Muscle layer of duodenum (tissue), 2 donors: ENCODE measurements at regions not wholly inside any gene's neighbourhood (a gene's known extent, or its start where the extent isn't known, plus 50 kb on each side); places are given as distances from the start of the nearest gene placed in this dataset.

Experiments
- H3K27ac ChIP-seq: one replicate; pipeline ENCODE4 v1.7.0; 2013; ENCODE audit warnings: mild to moderate bottlenecking, low read length
- H3K27me3 ChIP-seq: one replicate; pipeline ENCODE4 v1.7.0; 2013; ENCODE audit warnings: low read depth, mild to moderate bottlenecking, control low read depth, low read length
- H3K36me3 ChIP-seq, 2 donors: one replicate each; pipeline ENCODE4 v1.7.0; 2013; ENCODE audit warnings: low read length in 2 of 2, control low read depth in 1 of 2, mild to moderate bottlenecking in 1 of 2; ENCODE audit not compliant: insufficient read depth in 2 of 2, control insufficient read depth in 1 of 2
- H3K4me1 ChIP-seq, 2 donors: one replicate each; pipeline ENCODE4 v1.7.0; 2013; ENCODE audit warnings: low read length in 2 of 2, mild to moderate bottlenecking in 2 of 2, control low read depth in 1 of 2, moderate library complexity in 1 of 2; ENCODE audit not compliant: insufficient read depth in 2 of 2, control insufficient read depth in 1 of 2
- H3K4me3 ChIP-seq, 2 donors: one replicate each; pipeline ENCODE4 v1.7.0; 2013; ENCODE audit warnings: low read length in 2 of 2, low read depth in 1 of 2, mild to moderate bottlenecking in 1 of 2
- H3K9me3 ChIP-seq, 2 donors: one replicate each; pipeline ENCODE4 v1.7.0; 2013; ENCODE audit warnings: low read length in 2 of 2, control low read depth in 1 of 2, mild to moderate bottlenecking in 1 of 2; ENCODE audit not compliant: control insufficient read depth in 1 of 2
- donor health status: healthy.

DNA sequence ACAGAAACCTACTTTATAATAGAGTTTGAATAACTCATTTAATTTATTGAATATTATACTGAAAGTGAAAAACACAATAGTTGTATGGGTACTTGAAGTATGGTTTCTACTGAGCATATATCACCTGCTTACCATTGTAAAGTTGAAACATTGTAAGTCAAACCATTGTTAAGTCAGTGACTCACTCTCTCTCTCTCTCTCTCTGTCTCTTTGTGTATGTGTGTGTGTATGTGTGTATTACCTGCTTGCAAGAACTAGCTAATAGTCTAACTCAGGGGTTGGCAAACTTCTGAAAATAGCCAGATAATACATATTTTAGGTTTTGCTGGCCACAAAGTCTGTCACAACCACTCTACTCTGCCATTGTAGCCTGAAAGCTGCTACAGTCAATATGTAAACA is 564.3 kb upstream of the ZNF608 start:
- Histone ChIP-seq H3K9me3 (peaks cover 0 to 3% of the 10 kb centered on the region in 2 donors), H3K36me3 (no peaks in the 10 kb centered on the region), H3K27ac (no peak overlapping the region), H3K4me1 (no peaks in the 10 kb centered on the region), H3K27me3 (no peaks in the 10 kb centered on the region), H3K4me3 (no peak overlapping the region)

DNA sequence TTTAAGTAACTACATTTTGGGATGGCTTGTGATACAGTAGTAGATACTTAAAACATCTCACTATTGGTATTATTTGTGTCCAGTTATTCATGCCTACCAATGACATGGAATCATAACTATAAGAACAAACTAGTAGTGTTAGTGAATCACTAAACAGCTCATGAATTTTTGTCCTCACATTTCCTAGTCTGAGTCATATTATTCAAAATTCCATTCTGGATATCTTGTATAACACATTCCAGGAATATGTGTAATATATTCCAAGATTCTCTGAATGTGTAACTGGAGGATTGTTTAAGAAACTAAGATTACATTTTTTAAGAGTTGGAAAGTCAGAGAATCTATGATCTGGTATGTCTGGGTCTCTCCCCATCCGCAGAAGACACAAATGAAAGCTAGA is 565.3 kb upstream of the ZNF608 start:
- H3K27me3 ChIP-seq: no peaks in the 10 kb centered on the region
- no peak overlapping the region for H3K4me3 ChIP-seq
- H3K36me3 ChIP-seq: no peaks in the 10 kb centered on the region
- no peaks in the 10 kb centered on the region for H3K9me3 ChIP-seq
- H3K27ac ChIP-seq: no peak overlapping the region
- H3K4me1 ChIP-seq: no peaks in the 10 kb centered on the region

DNA sequence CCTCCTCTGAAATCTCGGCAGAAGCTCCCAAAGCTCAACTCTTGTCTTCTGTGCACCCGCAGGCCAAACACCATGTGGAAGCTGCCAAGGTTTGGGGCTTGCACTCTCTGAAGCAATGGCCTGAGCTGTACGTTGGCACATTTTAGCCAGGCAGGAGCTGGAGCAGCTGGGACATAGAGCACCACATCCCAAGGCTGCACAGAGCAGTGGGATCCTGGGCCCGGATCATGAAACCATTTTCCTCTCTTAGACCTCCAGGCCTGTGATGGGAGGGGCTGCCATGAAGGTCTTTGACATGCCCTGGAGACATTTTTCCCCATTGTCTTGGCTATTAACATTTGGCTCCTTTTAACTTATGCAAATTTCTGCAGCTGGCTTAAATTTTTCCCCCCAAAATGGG is 567.1 kb upstream of the ZNF608 start:
- no peak overlapping the region for H3K27ac ChIP-seq
- H3K36me3 ChIP-seq: no peaks in the 10 kb centered on the region
- H3K9me3 ChIP-seq: no peaks in the 10 kb centered on the region
- H3K4me1 ChIP-seq: no peaks in the 10 kb centered on the region
- H3K4me3 ChIP-seq: no peak overlapping the region
- no peaks in the 10 kb centered on the region for H3K27me3 ChIP-seq

DNA sequence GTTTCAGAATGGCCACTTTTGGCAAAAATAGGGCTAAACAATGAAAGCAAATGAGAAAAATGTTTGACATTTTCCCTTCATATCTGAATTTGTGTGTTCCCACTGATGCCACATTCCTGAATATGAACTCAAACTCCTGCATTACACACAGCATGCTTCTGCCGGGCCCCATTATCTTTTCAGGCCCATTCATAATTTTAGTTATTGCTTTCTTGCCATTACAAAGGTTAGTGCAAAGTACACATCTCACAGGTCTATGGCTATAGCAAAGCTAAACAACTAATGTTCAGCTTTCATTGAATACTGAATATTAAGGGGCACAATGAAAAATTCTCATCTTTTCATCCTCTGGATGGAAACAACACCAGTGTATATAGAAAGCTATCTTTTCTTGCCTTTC is 568.9 kb upstream of the ZNF608 start:
- Histone ChIP-seq H3K4me3 (no peak overlapping the region), H3K9me3 (no peaks in the 10 kb centered on the region), H3K27me3 (no peaks in the 10 kb centered on the region), H3K27ac (no peak overlapping the region), H3K4me1 (no peaks in the 10 kb centered on the region), H3K36me3 (no peaks in the 10 kb centered on the region)

DNA sequence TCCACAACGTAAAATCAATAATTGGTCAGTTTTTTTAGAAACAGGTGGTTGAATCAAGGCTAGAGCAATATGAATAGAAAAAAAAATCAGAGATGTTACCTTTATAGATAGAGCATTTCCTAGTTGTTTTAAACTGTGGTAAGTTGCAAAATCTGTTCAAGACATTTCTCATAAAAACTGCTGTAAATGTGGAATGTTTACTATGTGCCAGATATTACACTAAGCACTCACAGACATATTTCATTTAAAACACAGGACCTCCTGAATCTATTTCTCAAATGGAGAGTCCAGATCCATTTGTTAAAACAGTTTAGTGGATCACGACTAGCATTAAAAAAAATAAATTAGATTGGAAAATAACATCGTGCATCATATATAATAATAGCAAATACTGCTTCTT is 570.0 kb upstream of the ZNF608 start:
- Histone ChIP-seq H3K27ac (no peak overlapping the region), H3K36me3 (no peaks in the 10 kb centered on the region), H3K9me3 (no peaks in the 10 kb centered on the region), H3K4me1 (no peaks in the 10 kb centered on the region), H3K27me3 (no peaks in the 10 kb centered on the region), H3K4me3 (no peak overlapping the region)

DNA sequence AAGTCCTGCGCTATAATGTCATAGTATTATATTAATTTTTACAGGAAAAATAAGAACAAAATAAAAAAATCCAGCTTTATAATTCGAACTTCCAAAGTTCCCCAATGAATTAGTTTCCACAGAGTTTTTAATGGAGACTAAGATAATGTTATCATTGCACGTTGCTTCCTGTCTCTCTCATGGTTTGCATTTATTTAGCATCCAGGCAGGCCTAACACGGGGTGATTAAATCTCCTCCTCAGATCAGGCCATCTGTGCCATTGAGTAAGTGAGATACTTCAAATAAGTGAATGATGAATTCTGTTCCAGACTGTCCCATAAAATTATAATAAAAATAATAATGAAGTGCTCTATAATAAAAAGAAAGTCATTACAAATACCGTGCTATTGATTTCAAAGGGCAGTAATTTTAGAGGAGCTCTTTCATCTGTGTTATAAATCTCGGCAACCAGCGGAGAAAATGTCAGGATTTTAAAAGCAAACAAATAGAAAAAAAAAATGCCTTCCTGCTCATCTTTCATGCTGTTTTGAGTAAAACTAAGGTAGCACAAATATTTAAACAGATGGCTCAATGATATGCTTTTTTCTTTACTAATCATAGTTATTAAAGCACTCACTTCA is 570.6 kb upstream of the ZNF608 start:
- H3K27ac ChIP-seq: no peak overlapping the region
- H3K4me3 ChIP-seq: no peak overlapping the region

DNA sequence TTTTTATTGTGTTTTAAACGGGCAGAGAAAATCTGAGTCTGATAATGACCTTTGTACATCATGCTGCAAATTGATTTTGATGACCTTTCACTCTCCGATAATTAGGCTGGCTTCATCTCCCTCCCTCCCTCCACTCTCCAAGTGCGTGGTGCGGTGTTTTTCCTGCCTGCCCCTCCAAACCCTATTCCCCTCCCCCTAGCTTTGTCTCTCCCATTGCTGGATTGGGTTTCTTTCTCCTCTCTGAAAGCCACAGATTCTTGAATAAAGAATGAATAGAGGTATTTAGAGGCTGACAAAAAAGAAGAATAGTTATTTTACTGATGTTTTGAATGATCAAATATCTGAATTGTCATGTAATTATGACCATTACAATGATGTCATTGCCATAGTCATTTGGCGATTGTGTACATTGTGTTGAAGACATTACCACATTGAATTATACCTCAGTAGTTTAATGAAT is 571.1 kb upstream of the ZNF608 start:
- H3K4me1 ChIP-seq: no peaks in the 10 kb centered on the region
- H3K9me3 ChIP-seq: no peaks in the 10 kb centered on the region
- H3K4me3 ChIP-seq: no peak overlapping the region
- no peaks in the 10 kb centered on the region for H3K27me3 ChIP-seq
- no peak overlapping the region for H3K27ac ChIP-seq
- H3K36me3 ChIP-seq: no peaks in the 10 kb centered on the region

More for the DNA sequence above, 570.6 kb upstream of the ZNF608 start:
- H3K4me1 ChIP-seq: no peaks in the 10 kb centered on the region
- no peaks in the 10 kb centered on the region for H3K27me3 ChIP-seq
- no peaks in the 10 kb centered on the region for H3K9me3 ChIP-seq
- no peaks in the 10 kb centered on the region for H3K36me3 ChIP-seq

DNA sequence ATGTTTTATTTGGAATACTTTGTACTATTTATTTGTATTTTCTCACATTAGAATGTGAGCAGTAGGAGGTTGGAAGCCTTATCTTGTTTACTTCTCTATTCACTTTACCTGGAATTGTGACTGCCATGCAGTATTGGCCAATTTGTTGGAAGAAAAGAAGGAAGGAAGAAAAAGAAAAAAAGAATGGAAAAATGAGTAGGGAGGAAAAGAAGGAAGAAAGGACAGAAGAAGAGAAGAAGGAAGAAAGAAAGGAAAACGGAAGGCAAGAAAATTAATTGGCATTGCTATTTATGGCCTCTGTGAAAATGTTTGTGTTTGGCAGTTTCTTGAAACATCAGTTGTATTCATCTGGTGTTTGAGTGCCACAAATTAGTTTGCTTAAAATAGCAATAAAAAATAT is 575.2 kb upstream of the ZNF608 start:
- no peak overlapping the region for H3K4me3 ChIP-seq
- H3K27ac ChIP-seq: no peak overlapping the region
- H3K36me3 ChIP-seq: no peaks in the 10 kb centered on the region
- H3K4me1 ChIP-seq: peaks cover 0 to 6% of the 10 kb centered on the region in 2 donors
- no peaks in the 10 kb centered on the region for H3K27me3 ChIP-seq
- no peaks in the 10 kb centered on the region for H3K9me3 ChIP-seq

DNA sequence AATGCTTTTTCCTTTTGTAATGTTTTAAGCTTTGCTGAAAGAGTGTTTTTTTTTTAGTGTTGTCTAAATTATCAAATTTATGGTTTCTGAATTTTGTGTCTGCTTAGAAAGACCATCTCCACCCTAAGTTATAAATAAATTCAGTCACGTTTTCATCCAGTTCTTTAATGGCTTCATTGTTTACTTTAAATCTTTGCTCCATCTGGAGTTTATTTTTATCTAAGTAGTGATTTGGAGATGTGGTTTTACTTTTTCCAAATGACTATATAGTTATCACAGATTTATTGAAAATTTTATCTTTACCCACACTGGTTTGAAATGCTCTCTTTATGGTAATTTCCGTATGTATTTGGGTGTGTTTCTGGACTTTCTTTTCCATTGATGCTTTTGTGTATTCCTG is 577.2 kb upstream of the ZNF608 start:
- Histone ChIP-seq H3K4me1 (peaks cover 0 to 6% of the 10 kb centered on the region in 2 donors), H3K36me3 (no peaks in the 10 kb centered on the region), H3K27me3 (no peaks in the 10 kb centered on the region), H3K4me3 (no peak overlapping the region), H3K27ac (no peak overlapping the region), H3K9me3 (no peaks in the 10 kb centered on the region)

DNA sequence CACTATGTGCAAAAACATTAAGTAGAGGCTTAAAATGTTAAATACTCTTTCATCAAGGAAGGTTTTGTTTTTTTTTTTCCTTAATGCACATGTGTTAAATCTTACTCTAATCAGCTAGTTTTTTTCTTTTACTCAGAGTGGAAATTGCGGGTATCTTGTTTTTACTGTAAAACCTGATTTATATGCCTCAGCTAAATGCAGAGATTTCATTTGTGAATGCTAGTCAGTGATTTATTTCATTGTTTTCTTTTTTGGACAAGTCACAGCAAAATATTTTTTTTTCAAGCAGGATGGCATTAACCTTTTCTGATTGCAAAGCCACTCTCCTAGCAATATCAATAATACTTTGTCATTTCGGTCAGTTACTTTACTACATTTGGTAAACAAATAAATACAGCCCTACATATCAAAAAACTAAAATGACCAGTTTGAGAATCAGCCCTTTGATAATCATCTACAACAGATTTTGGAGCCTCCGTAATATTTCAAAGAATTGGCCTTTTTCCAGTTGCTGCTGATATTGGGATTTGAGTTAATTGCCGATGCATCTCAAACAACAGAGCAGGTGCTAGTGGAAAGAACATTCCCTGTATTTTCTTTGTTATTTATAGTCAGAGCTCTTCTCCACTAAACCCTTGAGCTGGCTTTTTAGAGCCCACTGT is 579.2 kb upstream of the ZNF608 start:
- Histone ChIP-seq H3K4me1 (peaks cover 0 to 6% of the 10 kb centered on the region in 2 donors), H3K9me3 (no peaks in the 10 kb centered on the region), H3K27me3 (no peaks in the 10 kb centered on the region), H3K27ac (no peak overlapping the region), H3K36me3 (no peaks in the 10 kb centered on the region), H3K4me3 (no peak overlapping the region)

DNA sequence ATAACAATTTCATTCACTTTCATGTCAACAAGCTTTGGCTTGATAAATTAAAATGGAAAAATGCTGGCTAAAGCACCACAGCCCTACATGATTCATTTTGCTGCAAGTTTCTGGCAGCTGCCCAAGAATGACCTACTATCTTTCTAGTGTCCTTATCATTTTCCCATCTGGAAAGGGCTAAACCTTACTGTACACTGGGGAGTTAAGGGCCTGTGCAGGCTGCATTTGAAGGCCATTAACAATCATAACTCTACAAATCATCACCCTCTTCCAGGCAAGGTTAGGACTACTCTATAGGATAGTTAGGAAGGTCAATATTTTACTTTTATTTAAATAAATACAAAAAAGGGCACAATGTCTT is 579.7 kb upstream of the ZNF608 start:
- no peak overlapping the region for H3K27ac ChIP-seq
- no peaks in the 10 kb centered on the region for H3K9me3 ChIP-seq
- H3K4me3 ChIP-seq: no peak overlapping the region
- H3K36me3 ChIP-seq: no peaks in the 10 kb centered on the region
- H3K27me3 ChIP-seq: no peaks in the 10 kb centered on the region
- peaks cover 0 to 6% of the 10 kb centered on the region in 2 donors for H3K4me1 ChIP-seq

DNA sequence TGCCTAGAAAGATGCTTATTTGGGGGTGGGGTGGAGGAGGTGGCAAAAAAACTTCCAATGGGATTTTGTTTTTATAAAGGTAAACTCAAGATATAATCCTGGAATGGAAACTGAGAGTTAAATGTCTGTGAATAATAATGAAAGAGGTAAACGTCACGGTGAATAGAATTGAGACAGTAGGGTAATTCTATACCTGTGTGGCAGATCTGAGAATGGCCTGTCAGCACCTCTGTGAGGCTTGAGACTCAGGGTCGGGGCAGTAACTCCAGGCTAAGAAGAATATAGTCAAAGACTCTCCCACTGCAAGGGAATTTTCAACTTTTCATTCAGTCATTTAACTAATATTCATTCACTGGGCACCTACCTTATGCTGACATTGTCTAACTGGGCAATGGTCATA is 581.2 kb upstream of the ZNF608 start:
- Histone ChIP-seq H3K4me1 (peaks cover 0 to 6% of the 10 kb centered on the region in 2 donors), H3K27ac (no peak overlapping the region), H3K4me3 (no peak overlapping the region), H3K36me3 (no peaks in the 10 kb centered on the region), H3K27me3 (no peaks in the 10 kb centered on the region), H3K9me3 (no peaks in the 10 kb centered on the region)
